ENCODE measurements at regions not wholly inside any gene's neighbourhood (a gene's known extent, or its start where the extent isn't known, plus 50 kb on each side); places are given as distances from the start of the nearest gene placed in this dataset.
A peak's percentile ranks its signal among the peaks of the same experiment; 100 is the strongest.

DNA sequence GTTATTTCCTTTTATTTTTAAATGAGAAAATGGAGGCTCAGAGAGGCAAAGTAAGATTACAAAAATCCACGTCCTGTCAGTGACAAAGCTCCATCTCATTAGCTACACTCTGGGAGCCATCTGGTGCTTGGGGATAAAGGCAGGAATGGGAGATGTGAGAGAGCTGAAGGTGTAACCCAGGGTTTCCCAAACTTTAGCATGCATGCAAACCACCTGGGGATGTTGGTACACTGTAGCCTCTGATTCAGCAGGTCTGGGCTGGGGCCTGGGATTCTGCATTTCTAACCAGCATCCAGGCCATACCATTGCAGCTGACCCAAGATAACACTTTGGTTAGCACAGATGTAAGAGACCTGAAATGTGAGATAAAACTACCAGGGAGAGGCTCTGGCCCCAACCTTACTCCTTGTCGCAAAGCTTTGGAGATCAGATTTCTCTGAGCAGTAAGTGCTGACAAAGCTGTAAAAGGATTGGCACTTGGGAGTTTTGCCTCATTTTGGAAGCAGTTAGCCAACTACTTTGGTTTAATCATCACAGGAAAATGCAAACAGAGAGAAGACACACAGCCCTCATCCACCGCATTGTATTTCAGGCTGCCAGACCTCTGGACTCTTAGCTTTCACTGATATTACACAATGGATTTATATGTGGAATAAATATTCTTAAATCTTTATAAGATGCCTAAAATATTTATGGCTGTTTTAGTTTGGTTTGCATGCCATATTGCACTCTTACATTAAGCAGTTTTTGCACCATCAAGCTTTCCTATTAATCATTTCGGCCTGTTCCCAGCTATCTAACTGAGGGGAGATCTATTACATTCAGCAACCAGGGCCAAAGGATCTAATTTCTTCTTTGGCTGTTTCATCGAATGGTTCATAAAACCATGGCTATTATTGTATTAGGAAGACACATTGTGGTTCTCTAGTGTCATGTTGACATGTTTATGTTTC lies 263.0 kb downstream of the EBLN2 start:
- FAIRE-seq, result no peak
- H3K9me3 Mint-ChIP-seq (ENCODE audit: unreplicated experiment), result no peaks in the 10 kb centered on the region

DNA sequence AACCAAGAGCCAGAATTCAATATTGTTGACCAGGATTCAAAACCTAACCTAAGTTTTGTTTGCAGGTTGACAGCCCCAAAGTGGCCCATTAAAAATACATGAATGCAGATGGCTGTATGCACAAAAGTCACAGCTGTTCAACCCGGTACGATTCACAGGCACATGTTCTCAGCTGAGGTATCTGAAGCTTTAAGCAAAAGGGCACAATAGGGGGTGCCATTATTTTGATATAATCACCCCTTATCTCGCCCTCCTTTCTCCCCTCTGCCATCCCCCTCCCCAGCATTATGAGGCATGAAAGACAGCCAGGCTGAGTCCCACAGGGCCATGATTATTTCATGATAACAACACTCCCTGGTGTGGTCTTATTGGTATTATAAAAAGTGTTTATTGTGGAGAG lies 264.9 kb downstream of the EBLN2 start:
- H3K9me3 ChIP-seq (ENCODE audit: insufficient read depth, low read depth, low read length), result no peaks in the 10 kb centered on the region
- Mint-ChIP-seq H3K36me3 (ENCODE audit: low read depth, unreplicated experiment) (no peaks in the 10 kb centered on the region), H3K4me3 (ENCODE audit: unreplicated experiment) (no peak overlapping the region), H3K4me1 (ENCODE audit: low read depth, unreplicated experiment) (no peaks in the 10 kb centered on the region), H3K27me3 (ENCODE audit: low read depth, unreplicated experiment) (no peaks in the 10 kb centered on the region), H3K27ac (ENCODE audit: unreplicated experiment) (no peak overlapping the region), H3K9me3 (ENCODE audit: unreplicated experiment) (no peaks in the 10 kb centered on the region)
- no peak for DNase-seq (ENCODE audit: low read depth)
- no peaks in the 10 kb centered on the region for H3K36me3 ChIP-seq (ENCODE audit: insufficient read depth, low read length)
- no peaks in the 10 kb centered on the region for H3K4me1 ChIP-seq (ENCODE audit: insufficient read depth, low read length)
- H2AFZ ChIP-seq (ENCODE audit: low read depth, low read length), result no peak overlapping the region
- H3K9ac ChIP-seq (ENCODE audit: low read length), result no peak overlapping the region
- no peak for FAIRE-seq
- no peak overlapping the region for H3K4me2 ChIP-seq (ENCODE audit: low read length)
- H3K4me3 ChIP-seq (ENCODE audit: insufficient read depth, low read depth, low read length), result no peak overlapping the region
- H4K20me1 ChIP-seq (ENCODE audit: insufficient read depth, low read length), result no peaks in the 10 kb centered on the region
- H3K79me2 ChIP-seq (ENCODE audit: insufficient read depth, low read length), result no peaks in the 10 kb centered on the region
- H3K27me3 ChIP-seq (ENCODE audit: insufficient read depth, low read length), result no peaks in the 10 kb centered on the region
- TF ChIP-seq EZH2 (IDR thresholded peaks at IDR 0.05; ENCODE audit: insufficient read depth, low read length), result no peak
- TF ChIP-seq, protein P1, sequence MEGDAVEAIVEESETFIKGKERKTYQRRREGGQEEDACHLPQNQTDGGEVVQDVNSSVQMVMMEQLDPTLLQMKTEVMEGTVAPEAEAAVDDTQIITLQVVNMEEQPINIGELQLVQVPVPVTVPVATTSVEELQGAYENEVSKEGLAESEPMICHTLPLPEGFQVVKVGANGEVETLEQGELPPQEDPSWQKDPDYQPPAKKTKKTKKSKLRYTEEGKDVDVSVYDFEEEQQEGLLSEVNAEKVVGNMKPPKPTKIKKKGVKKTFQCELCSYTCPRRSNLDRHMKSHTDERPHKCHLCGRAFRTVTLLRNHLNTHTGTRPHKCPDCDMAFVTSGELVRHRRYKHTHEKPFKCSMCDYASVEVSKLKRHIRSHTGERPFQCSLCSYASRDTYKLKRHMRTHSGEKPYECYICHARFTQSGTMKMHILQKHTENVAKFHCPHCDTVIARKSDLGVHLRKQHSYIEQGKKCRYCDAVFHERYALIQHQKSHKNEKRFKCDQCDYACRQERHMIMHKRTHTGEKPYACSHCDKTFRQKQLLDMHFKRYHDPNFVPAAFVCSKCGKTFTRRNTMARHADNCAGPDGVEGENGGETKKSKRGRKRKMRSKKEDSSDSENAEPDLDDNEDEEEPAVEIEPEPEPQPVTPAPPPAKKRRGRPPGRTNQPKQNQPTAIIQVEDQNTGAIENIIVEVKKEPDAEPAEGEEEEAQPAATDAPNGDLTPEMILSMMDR (IDR thresholded peaks at IDR 0.05; ENCODE audit: insufficient read depth, low read depth, low read length), result no peak
- H3K27ac ChIP-seq (ENCODE audit: low read depth, low read length), result no peak overlapping the region

More for the DNA sequence above, 263.0 kb downstream of the EBLN2 start:
- Histone ChIP-seq H3K27ac (ENCODE audit: low read depth, low read length) (no peak overlapping the region), H2AFZ (ENCODE audit: low read depth, low read length) (no peak overlapping the region), H3K79me2 (ENCODE audit: insufficient read depth, low read length) (no peaks in the 10 kb centered on the region), H3K27me3 (ENCODE audit: insufficient read depth, low read length) (no peaks in the 10 kb centered on the region), H3K36me3 (ENCODE audit: insufficient read depth, low read length) (no peaks in the 10 kb centered on the region), H3K4me3 (ENCODE audit: insufficient read depth, low read depth, low read length) (no peak overlapping the region), H3K4me1 (ENCODE audit: insufficient read depth, low read length) (no peaks in the 10 kb centered on the region), H4K20me1 (ENCODE audit: insufficient read depth, low read length) (no peaks in the 10 kb centered on the region), H3K9ac (ENCODE audit: low read length) (no peak overlapping the region), H3K4me2 (ENCODE audit: low read length) (no peak overlapping the region), H3K9me3 (ENCODE audit: insufficient read depth, low read depth, low read length) (no peaks in the 10 kb centered on the region)
- DNase-seq (ENCODE audit: low read depth), result peak; percentile 22
- H3K36me3 Mint-ChIP-seq (ENCODE audit: low read depth, unreplicated experiment), result no peaks in the 10 kb centered on the region
- H3K4me3 Mint-ChIP-seq (ENCODE audit: unreplicated experiment), result no peak overlapping the region
- no peak for TF ChIP-seq EZH2 (IDR thresholded peaks at IDR 0.05; ENCODE audit: insufficient read depth, low read length)
- TF ChIP-seq, protein P1 (IDR thresholded peaks at IDR 0.05; ENCODE audit: insufficient read depth, low read depth, low read length), result no peak
- no peaks in the 10 kb centered on the region for H3K4me1 Mint-ChIP-seq (ENCODE audit: low read depth, unreplicated experiment)
- no peaks in the 10 kb centered on the region for H3K27me3 Mint-ChIP-seq (ENCODE audit: low read depth, unreplicated experiment)
- no peak overlapping the region for H3K27ac Mint-ChIP-seq (ENCODE audit: unreplicated experiment)

DNA sequence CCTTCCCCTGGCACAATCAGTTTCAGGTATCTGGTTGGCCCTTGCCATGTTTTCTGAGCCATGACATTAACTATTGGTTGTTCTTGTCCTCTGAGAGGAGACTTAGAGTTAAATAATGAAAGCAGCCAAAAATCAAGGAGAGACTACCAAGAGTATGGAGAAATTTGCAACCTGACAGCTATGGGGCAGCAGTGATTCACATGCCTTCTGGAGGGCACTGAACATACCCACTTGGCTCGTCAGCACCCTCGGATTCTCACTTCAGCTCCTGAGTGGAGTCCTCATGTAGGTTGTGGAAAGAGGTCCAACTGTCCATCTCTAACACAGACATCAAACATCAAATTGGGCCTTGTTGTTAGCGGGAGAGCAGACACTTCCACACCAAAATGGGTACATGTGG lies 265.6 kb downstream of the EBLN2 start:
- Histone ChIP-seq H3K27me3 (ENCODE audit: insufficient read depth, low read length) (no peaks in the 10 kb centered on the region), H3K4me3 (ENCODE audit: insufficient read depth, low read depth, low read length) (no peak overlapping the region), H3K9me3 (ENCODE audit: insufficient read depth, low read depth, low read length) (no peaks in the 10 kb centered on the region), H3K4me2 (ENCODE audit: low read length) (no peak overlapping the region), H3K27ac (ENCODE audit: low read depth, low read length) (no peak overlapping the region), H3K9ac (ENCODE audit: low read length) (no peak overlapping the region), H3K79me2 (ENCODE audit: insufficient read depth, low read length) (no peaks in the 10 kb centered on the region), H3K36me3 (ENCODE audit: insufficient read depth, low read length) (no peaks in the 10 kb centered on the region), H3K4me1 (ENCODE audit: insufficient read depth, low read length) (no peaks in the 10 kb centered on the region), H4K20me1 (ENCODE audit: insufficient read depth, low read length) (no peaks in the 10 kb centered on the region), H2AFZ (ENCODE audit: low read depth, low read length) (no peak overlapping the region)
- H3K27ac Mint-ChIP-seq (ENCODE audit: unreplicated experiment), result no peak overlapping the region
- TF ChIP-seq EZH2 (IDR thresholded peaks at IDR 0.05; ENCODE audit: insufficient read depth, low read length), result no peak
- TF ChIP-seq, protein P1 (IDR thresholded peaks at IDR 0.05; ENCODE audit: insufficient read depth, low read depth, low read length), result no peak
- H3K9me3 Mint-ChIP-seq (ENCODE audit: unreplicated experiment), result no peaks in the 10 kb centered on the region
- no peaks in the 10 kb centered on the region for H3K4me1 Mint-ChIP-seq (ENCODE audit: low read depth, unreplicated experiment)
- no peaks in the 10 kb centered on the region for H3K36me3 Mint-ChIP-seq (ENCODE audit: low read depth, unreplicated experiment)
- no peaks in the 10 kb centered on the region for H3K27me3 Mint-ChIP-seq (ENCODE audit: low read depth, unreplicated experiment)
- DNase-seq (ENCODE audit: low read depth) (no peak), FAIRE-seq (no peak)
- H3K4me3 Mint-ChIP-seq (ENCODE audit: unreplicated experiment), result no peak overlapping the region
